ENCODE measurements at regions not wholly inside any gene's neighbourhood (a gene's known extent, or its start where the extent isn't known, plus 50 kb on each side); places are given as distances from the start of the nearest gene placed in this dataset.

DNA sequence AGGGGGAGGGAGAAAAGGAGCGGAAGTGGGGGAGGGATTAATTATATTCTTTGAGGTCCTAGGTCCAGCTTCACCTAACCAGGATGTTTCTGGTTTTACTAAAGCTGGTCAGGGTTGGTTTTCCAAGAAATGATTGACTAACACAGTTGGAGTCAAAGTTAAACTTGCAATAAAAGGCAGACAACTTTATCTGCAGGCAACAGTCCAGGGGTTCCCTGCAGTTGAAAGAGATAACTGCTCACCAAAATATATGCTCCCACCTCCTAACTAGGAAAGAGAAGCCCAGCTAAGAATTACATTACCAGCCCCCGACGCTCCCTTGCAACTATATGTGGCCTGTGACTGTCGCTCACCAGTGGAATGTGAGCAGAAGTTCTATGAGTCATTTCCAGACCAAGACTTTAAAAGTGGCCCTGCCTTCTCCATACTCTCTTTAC lies 140.0 kb upstream of the PKDCC start:
- TF ChIP-seq, protein P1, sequence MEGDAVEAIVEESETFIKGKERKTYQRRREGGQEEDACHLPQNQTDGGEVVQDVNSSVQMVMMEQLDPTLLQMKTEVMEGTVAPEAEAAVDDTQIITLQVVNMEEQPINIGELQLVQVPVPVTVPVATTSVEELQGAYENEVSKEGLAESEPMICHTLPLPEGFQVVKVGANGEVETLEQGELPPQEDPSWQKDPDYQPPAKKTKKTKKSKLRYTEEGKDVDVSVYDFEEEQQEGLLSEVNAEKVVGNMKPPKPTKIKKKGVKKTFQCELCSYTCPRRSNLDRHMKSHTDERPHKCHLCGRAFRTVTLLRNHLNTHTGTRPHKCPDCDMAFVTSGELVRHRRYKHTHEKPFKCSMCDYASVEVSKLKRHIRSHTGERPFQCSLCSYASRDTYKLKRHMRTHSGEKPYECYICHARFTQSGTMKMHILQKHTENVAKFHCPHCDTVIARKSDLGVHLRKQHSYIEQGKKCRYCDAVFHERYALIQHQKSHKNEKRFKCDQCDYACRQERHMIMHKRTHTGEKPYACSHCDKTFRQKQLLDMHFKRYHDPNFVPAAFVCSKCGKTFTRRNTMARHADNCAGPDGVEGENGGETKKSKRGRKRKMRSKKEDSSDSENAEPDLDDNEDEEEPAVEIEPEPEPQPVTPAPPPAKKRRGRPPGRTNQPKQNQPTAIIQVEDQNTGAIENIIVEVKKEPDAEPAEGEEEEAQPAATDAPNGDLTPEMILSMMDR (IDR thresholded peaks at IDR 0.05; ENCODE audit: low read depth, low read length, missing input control) = no peak
- TF ChIP-seq TAF1 (conservative IDR thresholded peaks at IDR 0.05) (no peak), HNF4A (conservative IDR thresholded peaks at IDR 0.05) (peak; percentile 44 to 66), RXRA (IDR thresholded peaks at IDR 0.05) (peak in 1 of 2 donors; percentile 31), EGR1 (IDR thresholded peaks at IDR 0.05; ENCODE audit: low read depth in 2 of 2) (no peak)
- TF ChIP-seq, protein P2, sequence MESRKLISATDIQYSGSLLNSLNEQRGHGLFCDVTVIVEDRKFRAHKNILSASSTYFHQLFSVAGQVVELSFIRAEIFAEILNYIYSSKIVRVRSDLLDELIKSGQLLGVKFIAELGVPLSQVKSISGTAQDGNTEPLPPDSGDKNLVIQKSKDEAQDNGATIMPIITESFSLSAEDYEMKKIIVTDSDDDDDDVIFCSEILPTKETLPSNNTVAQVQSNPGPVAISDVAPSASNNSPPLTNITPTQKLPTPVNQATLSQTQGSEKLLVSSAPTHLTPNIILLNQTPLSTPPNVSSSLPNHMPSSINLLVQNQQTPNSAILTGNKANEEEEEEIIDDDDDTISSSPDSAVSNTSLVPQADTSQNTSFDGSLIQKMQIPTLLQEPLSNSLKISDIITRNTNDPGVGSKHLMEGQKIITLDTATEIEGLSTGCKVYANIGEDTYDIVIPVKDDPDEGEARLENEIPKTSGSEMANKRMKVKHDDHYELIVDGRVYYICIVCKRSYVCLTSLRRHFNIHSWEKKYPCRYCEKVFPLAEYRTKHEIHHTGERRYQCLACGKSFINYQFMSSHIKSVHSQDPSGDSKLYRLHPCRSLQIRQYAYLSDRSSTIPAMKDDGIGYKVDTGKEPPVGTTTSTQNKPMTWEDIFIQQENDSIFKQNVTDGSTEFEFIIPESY (IDR thresholded peaks at IDR 0.05) = no peak
- TF ChIP-seq, protein P3, sequence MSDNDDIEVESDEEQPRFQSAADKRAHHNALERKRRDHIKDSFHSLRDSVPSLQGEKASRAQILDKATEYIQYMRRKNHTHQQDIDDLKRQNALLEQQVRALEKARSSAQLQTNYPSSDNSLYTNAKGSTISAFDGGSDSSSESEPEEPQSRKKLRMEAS (IDR thresholded peaks at IDR 0.05) = no peak
